ENCODE measurements at regions not wholly inside any gene's neighbourhood (a gene's known extent, or its start where the extent isn't known, plus 50 kb on each side); places are given as distances from the start of the nearest gene placed in this dataset.
"Not testable (repeated sequence)": the region's sequence is repeated elsewhere in the genome, so short reads cannot be mapped to it uniquely, and the experiment has no call there.

DNA sequence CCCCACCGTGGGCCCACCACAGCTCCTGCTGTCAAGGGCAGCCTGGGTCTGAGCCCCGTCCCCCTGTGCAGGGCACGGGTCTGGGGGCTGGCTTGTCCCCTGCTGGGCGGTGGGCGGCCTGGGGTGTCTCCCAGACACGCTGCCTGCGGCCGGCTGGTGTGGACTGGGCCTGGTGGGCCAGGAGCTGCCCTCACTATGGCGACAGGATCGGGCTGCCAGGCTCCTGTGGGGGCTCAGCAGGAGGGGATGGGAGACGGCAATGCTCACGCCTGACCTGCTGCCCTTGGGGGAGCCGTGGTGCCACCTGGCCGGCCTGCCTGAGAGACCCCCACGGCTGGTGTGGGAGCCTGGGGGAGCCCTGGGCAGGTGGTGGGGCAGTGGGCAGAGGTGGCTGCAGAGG lies 156.1 kb downstream of the TMEM121 start:
- DNase-seq = not testable (repeated sequence)

DNA sequence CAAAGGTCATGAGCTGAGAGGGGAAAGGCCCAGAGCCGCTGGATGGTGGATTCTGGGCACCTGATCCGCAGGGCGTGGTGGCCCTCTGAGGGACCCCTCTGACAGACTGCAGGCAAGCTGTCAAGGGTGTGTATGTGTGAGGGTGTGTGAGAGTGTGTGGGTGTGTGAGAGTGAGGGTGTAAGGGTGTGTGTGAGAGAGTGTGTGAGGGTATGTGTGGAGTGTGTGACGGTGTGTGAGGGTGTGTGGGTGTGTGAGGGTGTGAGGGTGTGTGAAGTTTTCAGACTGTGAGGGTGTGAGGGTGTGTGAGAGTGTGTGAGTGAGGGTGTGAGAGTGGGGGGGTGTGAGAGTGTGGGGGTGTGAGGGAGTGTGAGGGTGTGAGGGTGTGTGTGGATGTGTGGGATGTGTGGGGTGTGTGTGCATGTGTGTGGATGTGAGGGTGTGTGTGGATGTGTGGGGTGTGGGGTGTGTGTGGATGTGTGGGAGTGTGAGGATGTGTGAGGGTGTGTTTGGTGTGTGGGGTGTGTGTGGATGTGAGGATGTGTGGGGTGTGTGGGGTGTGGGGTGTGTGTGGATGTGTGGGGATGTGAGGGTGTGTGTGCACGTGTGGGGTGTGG lies 156.7 kb downstream of the TMEM121 start:
- no peak for DNase-seq

DNA sequence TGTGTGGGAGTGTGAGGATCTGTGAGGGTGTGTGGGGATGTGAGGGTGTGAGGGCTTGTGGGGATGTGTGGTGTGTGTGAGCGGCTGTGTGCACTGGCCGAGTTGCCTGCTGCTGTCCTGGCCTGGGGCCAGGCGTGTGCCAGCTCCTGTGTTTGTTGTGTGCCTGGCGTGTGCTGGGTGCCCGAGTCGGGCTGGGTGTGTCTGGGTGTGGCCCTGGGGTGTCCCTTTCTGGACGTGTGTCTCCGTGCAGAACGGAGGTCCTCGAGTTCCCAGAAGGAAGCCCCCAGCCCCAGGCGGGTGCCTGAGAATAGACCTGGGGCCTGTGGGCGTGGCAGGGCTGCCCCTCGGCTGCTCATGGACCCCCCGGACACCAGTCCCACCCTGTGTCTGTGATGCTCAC lies 157.7 kb downstream of the TMEM121 start:
- DNase-seq = not testable (repeated sequence)

DNA sequence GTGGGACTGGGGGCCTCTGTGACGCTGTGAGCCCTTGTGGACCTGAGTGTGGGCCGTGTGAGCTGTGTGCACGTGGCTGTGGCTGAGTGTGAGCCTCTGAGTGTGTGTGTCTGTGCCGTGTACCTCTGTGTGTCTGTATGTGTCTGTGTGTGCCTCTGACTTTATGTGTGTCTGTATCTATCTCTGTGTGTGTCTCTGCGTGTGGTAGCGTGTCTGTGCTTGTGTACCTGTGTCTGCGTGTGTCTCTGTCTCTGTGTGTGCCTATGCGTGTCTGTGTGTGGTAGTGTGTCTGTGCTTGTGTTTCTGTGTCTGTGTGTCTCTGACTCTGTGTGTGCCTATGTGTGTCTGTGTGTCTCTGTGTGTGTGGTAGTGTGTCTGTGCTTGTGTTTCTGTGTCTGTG lies 158.2 kb downstream of the TMEM121 start:
- DNase-seq = not testable (repeated sequence)

DNA sequence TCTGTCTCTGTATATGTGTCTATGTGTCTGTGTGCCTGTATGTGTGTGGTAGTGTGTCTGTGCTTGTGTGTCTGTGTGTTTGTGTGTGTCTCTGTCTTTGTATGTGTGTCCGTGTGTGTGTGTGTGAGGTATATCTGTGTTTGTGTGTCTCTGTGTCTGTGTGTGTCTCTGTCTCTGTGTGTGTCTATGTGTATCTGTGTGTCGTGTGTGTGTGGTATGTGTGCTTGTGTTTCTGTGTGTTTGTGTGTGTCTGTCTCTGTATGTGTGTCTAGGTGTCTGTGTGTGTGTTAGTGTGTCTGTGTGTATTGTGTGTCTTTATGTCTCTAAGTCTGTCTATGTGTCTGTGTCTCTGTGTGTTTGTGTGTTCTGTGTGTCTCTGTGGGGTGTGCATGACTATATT lies 158.6 kb downstream of the TMEM121 start:
- DNase-seq = no peak

DNA sequence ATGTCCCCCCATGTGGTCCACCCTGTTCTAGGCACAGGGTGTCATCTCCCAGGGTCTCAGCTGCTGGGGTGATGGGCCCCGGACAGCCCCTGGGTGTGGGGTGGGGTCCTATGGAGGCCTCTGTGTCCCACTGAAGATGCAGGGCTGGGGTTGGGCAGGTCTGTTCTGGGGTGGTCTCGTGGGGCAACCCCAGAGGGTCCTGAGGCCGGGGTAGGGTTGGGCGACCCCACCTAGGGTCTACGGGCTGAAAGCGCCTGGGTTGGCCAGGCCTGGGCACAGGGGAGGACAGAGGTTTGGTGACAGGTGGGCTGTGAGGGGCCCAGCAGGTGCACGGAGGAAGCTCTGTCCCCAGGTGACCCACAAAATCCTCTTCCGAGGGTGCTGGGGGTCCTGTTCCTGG lies 159.2 kb downstream of the TMEM121 start:
- DNase-seq = not testable (repeated sequence)

DNA sequence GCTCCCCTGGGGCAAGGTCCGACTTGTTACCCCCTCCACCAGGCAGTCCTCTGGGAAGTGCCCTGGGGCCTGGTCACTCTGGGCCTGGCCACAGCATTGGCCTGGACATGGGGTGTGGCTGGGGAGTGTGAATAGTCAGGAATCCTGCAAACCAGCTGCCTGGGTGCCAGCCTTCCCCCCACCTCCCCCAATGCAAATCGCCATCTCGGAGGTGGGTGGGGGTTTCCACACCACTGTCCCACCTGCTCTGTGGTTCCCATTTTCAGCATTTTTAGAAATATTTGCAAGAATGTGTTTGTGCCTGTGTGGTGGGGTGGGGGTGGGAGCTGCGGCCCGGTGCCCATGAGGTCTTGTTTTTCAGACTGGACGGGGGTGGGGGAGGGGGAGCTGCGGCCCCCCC lies 159.7 kb downstream of the TMEM121 start:
- not testable (repeated sequence) for DNase-seq

DNA sequence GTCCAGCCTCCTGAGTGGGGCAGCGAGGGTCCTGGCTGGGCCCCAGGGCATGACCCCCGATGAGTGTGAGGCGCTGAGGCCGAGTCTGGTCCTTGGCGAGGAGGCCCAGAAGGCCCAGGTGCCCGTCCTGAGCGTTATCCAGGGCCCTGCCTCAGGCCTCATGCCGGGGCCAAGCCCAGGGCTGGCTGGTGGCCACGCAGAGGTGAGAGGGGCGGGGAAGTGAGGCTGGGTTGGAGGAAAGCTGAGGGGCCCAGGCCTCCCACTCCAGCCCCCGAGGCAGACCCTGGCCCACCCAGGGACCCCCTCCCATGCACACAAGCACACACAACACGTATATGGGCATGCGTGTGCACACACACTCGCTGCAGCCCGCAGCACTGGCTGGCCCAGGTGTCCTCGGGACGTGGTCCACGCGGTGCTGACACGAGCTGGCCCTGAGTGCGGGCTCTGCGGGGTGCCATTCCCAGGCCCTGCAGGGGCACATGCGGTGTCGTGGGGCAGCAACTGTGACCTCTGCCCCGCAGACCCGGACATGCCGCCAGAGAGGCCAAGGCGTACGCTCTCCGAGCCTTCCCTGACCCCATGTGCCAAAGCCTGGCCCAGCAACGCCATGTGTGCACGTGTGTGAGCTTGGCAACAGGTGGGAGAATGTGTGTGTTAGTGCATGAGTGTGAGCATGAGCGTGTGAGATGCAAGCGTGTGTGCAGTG lies 160.2 kb downstream of the TMEM121 start:
- not testable (repeated sequence) for DNase-seq

DNA sequence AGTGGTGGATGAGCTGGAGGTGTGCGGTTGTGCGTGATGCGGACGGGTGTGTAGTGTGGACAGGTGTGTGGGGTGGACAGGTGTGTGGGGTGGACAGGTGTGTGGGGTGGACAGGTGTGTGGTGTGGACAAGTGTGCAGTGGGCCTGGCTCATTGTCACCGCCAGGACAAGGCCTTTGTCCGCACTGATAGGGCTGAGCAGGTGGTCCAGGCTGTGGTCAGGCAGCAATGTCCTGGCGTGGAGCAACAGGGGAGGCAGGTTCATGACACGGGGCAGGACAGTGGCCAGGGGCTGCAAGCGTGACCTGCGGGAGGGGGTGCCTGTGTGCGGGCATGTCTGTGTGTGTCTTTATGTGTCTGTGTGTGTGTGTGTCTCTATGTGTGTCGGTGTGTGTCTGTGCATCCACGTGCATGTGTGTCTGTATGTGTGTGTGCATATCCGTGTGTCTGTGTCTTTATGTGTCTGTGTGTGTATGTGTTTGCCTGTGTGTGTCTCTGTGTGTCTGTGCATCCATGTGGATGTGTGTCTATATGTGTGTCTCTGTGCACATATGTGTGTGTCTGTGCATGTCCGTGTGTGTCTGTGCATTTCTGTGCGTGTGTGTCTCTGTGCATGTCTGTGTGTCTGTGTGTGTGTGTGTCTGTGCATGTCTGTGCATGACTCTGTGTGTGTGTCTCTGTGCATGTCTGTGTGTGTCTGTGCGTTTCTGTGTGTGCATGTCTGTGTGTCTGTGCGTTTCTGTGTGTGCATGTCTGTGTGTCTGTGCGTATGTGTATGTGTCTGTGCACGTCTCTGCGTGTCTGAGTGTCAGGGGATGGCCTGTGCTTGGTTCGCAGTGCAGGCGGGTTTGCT lies 161.0 kb downstream of the TMEM121 start:
- not testable (repeated sequence) for DNase-seq

DNA sequence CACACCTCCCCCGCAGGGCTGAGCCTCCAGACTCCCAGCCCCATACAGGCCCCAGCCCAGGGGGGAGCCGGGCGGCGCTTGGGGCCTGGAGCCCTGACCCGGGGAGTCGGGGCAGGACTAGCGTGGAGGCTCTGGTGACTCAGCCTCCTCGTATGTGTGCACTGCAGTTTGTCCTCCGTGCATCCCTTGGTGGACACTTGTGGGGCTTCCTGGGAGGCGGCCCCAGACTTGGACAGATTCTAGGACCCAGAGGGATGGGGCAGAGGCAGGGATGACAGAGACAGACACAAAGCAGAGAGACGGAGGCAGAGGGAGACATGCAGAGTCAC lies 161.6 kb downstream of the TMEM121 start:
- not testable (repeated sequence) for DNase-seq

DNA sequence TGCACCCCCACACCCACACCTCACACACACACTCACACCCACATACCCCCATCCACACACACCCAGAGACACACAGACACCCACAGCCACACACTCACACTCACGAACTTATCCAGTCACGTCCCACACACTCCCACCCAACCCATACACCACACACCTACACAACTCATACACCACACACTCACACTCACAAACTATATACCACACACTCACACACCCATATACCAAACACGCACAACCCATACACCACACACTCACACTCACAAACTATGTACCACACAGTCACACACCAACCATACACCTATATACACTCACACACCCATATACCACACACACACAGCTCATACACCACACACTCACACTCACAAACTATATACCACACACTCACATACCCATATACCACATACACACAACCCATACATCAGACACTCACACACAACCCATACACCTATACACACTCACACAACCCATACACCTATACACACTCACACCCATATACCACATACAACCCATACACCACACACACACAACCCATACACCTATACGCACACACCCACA lies 162.4 kb downstream of the TMEM121 start:
- not testable (repeated sequence) for DNase-seq

DNA sequence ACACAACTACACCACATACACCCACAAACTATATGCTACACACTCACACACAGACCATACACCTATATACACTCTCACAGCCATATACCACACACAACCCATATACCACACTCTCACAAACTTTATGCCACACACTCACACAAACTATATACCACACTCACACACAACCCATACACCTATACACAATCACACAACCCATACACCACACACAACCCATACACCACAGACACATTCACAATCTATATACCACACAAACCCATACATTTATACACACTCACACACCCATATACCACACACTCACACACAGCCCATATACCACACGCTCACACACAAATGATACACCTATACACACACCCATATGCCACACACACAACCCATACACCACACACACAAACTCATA lies 163.3 kb downstream of the TMEM121 start:
- DNase-seq = no peak

DNA sequence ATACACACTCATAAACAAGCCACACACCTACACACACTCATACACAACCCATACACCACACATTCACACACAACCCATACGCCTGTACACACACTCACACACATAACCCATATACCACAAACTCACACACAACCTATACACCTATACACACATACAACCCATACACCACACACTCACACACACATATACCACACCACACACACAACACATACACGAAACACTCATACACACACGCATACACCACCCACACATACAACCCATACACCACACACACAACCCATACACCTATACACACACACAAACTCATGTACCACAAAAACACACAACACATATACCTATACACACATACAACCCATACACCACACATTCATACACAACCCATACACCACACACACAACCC lies 164.3 kb downstream of the TMEM121 start:
- DNase-seq = no peak

DNA sequence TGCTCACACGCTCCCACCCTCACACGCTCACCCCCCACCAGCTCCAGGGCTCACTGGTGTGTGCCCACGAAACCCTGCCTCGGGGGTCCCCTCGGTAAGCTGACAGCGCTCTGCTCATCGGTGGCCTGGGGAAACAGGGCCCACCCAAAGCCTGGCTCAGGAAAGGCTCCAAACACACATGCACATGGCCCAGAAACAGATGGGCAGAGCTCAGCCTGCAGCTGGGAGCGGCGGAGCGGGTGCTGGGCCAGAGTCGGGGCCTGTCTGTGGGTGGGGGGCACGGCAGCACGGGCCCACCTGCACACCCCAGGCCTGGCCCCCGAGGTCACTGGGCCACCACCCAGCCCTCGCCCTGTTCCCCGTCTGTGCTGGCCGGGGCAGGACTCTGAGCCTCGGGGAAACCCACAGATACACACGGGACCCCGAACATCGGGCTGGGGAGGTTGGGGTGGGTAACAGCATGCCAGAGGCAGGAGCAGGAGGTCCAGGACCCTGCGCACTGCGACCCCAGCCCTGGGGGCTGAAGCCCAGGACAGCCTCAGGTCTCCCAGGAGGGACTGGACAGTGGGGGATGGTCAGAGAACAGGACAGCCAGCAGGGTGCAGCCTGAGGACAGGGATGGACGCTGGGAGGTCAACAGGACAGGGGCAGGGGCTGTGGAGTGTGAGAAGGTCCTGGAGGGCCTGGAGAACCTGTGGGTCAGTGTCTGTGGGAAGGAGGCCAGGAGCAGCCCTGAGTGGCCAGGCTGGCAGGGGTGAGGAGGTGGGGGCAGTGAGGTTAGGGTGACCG lies 165.1 kb downstream of the TMEM121 start:
- DNase-seq = not testable (repeated sequence)

DNA sequence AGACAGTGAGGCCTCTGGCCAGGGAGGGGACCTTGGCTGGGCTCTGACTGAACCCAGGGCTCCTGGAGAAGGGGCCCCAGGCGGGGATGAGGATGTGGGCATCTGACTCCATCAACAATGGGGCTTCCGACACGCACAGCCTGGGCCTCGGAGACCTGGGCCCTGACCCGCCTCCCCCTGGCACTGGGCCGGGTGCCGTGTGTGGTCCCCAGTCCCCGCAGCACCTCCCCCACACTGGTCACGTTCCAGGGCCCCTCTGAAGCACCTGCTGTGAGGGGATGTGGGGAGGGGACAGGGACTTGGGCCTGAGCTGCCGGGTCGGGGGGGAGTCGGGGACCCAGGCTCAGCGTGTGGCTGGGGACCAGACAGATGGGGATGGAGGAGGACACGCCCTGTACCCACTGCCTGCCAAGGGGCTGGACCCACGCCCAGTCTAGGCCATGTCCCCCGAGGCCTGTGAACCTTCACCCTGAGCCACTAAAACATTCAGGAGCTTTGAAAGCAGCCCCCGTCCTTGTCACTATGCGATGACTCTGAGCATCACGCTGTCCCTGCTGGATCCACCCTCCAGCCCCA lies 165.8 kb downstream of the TMEM121 start:
- not testable (repeated sequence) for DNase-seq

DNA sequence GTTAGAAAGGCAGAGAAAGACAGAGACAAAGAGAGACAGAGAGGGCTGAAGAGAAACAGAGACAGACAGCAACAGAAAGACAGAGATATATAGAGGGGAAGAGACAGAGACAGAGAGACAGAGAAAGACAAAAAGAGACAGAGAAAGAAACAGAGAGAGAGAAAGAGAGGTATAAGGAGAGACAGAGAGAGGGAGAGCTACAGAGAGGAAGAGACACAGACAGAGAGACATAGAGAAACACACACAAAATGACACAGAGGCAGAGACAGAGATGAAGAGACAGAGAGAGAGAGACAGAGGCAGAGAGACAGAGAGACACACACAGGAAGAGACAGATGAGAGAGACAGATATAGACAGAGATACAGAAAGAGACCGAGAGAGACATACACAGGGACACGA lies 168.6 kb downstream of the TMEM121 start:
- DNase-seq = no peak

DNA sequence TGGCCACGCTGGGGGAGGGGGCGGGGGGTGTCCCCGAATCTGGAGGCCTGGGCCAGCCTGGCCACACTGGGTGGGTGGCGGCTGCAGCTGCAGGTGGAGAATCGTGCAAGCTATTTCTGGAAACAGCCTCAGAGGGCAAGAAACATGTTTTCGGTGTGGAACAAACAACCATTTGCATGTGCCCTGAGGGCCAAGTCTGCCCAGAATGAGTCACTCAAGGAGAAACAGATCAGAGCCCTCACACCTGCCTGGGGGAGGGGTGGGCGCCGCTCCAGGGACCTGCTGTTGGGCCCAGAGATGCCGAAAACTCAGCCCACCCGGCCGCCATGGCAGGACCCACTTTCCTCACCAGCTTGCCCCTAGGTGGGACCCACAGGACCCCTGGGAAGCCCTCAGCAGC lies 170.0 kb downstream of the TMEM121 start:
- DNase-seq = not testable (repeated sequence)

DNA sequence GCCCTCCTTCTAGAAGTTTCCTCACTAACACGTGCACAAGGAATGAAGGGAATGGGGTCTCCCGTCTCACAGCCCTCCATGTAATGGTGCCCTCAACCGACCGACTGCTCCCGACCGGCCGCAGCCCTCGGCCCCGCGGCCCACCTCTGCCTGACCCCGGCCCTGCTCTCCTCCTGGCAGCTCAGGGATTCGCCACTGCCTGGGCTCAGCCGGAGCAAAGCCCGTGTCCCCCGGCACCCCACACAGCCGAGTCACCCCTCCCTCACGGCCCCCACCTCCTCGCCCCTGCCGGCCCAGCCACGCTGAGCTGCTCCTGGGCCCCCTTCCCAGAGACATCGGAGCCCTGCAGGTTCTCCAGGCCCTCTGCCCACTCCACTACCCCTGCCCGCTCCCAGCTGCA lies 171.0 kb downstream of the TMEM121 start:
- DNase-seq = not testable (repeated sequence)

DNA sequence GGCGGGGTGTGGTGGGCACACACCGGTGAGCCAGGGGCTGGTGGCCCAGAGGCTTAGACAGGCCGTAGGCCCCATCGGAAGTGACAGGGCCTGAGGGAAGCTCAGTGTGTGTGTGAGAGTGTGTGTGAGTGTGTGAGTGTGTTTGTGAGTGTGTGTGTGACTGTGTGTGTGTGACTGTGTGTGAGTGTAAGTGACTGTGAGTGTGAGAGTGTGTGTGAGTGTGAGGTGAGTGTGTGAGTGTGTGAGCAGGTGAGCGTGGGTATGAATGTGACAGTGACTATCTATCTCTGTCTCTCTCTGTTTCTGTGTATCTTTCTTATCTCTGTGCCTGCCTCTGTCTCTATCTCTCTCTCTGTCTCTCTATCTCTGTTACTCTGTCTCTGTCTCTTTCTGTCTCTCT lies 171.6 kb downstream of the TMEM121 start:
- DNase-seq = not testable (repeated sequence)

DNA sequence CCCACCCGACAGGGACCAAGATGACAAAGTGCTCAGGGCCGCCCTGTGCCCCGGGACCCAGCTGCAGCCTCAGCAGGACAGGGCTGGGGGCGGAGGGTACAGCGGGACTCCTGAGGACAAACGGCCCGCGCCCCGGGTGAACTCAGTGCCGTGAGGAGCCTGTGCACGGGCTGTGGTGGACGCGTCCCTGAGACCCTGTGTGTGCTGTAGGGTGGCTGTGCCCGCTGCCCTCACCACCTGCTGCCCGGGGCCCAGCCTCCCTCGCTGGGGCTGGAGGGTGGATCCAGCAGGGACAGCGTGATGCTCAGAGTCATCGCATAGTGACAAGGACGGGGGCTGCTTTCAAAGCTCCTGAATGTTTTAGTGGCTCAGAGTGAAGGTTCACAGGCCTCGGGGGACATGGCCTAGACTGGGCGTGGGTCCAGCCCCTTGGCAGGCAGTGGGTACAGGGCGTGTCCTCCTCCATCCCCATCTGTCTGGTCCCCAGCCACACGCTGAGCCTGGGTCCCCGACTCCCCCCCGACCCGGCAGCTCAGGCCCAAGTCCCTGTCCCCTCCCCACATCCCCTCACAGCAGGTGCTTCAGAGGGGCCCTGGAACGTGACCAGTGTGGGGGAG lies 172.7 kb downstream of the TMEM121 start:
- not testable (repeated sequence) for DNase-seq

DNA sequence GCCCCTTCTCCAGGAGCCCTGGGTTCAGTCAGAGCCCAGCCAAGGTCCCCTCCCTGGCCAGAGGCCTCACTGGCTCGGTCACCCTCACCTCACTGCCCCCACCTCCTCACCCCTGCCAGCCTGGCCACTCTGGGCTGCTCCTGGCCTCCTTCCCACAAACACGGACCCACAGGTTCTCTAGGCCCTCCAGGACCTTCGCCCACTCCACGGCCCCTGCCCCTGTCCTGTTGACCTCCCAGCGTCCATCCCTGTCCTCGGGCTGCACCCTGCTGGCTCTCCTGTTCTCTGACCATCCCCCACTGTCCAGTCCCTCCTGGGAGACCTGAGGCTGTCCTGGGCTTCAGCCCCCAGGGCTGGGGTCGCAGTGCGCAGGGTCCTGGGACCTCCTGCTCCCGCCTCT lies 173.3 kb downstream of the TMEM121 start:
- DNase-seq = not testable (repeated sequence)

DNA sequence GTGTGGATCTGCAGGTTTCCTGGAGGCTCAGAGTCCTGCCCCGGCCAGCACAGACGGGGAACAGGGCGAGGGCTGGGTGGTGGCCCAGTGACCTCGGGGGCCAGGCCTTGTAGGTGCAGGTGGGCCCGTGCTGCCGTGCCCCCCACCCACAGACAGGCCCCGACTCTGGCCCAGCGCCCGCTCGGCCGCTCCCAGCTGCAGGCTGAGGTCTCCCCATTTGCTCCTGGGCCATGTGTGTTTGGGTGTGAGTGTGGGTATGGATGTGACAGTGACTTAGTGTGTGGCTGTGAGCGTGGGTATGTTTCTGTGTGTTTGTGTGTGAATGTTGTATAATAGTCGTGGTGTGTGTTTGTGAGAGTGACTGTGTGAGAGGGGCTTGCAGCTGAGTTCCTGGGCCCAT lies 173.8 kb downstream of the TMEM121 start:
- not testable (repeated sequence) for DNase-seq

Measured in activated effector memory CD4-positive, alpha-beta T cell treated with anti-CD3 and anti-CD28 coated beads, Interleukin-2, amount 50 U/mL, for 16 hours (primary cell).